ENCODE measurements at regions not wholly inside any gene's neighbourhood (a gene's known extent, or its start where the extent isn't known, plus 50 kb on each side); places are given as distances from the start of the nearest gene placed in this dataset.

GRCh38 chr15:46961795-46962194, 755.5 kb upstream of the SEMA6D start:
- Histone ChIP-seq H3K9ac (ENCODE audit: control insufficient read depth, insufficient read depth, low read length) (no peak overlapping the region), H3K27me3 (replicated peaks in 1 of 2; ENCODE audit: control insufficient read depth in 2 of 2, insufficient read depth in 2 of 2, low read length in 1 of 2) (no peaks in the 10 kb centered on the region), H3K27ac (ENCODE audit: control insufficient read depth, insufficient read depth) (no peak overlapping the region), H4K20me1 (ENCODE audit: control insufficient read depth, insufficient read depth) (no peaks in the 10 kb centered on the region), H3K9me3 (replicated peaks; ENCODE audit: control insufficient read depth, insufficient read depth, low read length) (no peaks in the 10 kb centered on the region), H3K4me3 (no peak overlapping the region), H2AFZ (ENCODE audit: control insufficient read depth, low read depth, low read length) (no peak overlapping the region), H3K79me2 (ENCODE audit: control insufficient read depth, insufficient read depth, low read length) (no peaks in the 10 kb centered on the region), H3K4me2 (ENCODE audit: control insufficient read depth, insufficient read depth) (no peak overlapping the region), H3K4me1 (ENCODE audit: control insufficient read depth, insufficient read depth, low read length) (no peaks in the 10 kb centered on the region), H3K36me3 (ENCODE audit: control insufficient read depth in 2 of 2, insufficient read depth in 2 of 2, low read length in 1 of 2) (no peaks in the 10 kb centered on the region)
- CTCF ChIA-PET = no interaction called here
- no peak for FAIRE-seq
- POLR2A ChIA-PET = no interaction called here
- intact Hi-C loops (cut with micrococcal nuclease; ENCODE audit: unreplicated experiment) = no loop called here
- RAD21 ChIA-PET (ENCODE audit: unreplicated experiment) = no interaction called here
- SMC1A ChIA-PET (ENCODE audit: uncharacterized antibody, unreplicated experiment) = no interaction called here
- BruUV-seq (replicated peaks) = no TSS peak
- no peak for ATAC-seq
- in situ Hi-C loops (cut with MboI) = no loop called here
- DNase-seq (ENCODE audit: low read depth, low spot score) = no peak
- TF ChIP-seq, protein P1, sequence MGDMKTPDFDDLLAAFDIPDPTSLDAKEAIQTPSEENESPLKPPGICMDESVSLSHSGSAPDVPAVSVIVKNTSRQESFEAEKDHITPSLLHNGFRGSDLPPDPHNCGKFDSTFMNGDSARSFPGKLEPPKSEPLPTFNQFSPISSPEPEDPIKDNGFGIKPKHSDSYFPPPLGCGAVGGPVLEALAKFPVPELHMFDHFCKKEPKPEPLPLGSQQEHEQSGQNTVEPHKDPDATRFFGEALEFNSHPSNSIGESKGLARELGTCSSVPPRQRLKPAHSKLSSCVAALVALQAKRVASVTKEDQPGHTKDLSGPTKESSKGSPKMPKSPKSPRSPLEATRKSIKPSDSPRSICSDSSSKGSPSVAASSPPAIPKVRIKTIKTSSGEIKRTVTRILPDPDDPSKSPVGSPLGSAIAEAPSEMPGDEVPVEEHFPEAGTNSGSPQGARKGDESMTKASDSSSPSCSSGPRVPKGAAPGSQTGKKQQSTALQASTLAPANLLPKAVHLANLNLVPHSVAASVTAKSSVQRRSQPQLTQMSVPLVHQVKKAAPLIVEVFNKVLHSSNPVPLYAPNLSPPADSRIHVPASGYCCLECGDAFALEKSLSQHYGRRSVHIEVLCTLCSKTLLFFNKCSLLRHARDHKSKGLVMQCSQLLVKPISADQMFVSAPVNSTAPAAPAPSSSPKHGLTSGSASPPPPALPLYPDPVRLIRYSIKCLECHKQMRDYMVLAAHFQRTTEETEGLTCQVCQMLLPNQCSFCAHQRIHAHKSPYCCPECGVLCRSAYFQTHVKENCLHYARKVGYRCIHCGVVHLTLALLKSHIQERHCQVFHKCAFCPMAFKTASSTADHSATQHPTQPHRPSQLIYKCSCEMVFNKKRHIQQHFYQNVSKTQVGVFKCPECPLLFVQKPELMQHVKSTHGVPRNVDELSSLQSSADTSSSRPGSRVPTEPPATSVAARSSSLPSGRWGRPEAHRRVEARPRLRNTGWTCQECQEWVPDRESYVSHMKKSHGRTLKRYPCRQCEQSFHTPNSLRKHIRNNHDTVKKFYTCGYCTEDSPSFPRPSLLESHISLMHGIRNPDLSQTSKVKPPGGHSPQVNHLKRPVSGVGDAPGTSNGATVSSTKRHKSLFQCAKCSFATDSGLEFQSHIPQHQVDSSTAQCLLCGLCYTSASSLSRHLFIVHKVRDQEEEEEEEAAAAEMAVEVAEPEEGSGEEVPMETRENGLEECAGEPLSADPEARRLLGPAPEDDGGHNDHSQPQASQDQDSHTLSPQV (IDR thresholded peaks at IDR 0.05) = no peak
- TF ChIP-seq STAT3 (IDR thresholded peaks at IDR 0.05; ENCODE audit: low read depth, low read length) (no peak), ZSCAN29 (IDR thresholded peaks at IDR 0.05) (no peak), POLR2AphosphoS5 (IDR thresholded peaks at IDR 0.05; ENCODE audit: low read length) (no peak), PAX5 (IDR thresholded peaks at IDR 0.05; ENCODE audit: borderline replicate concordance, low read depth, low read length) (no peak), RB1 (IDR thresholded peaks at IDR 0.05; ENCODE audit: borderline replicate concordance) (no peak), SMAD1 (IDR thresholded peaks at IDR 0.05; ENCODE audit: low read depth, partially characterized antibody) (no peak), DPF2 (IDR thresholded peaks at IDR 0.05) (no peak), HDAC6 (IDR thresholded peaks at IDR 0.05; ENCODE audit: unreplicated experiment) (no peak), TAF1 (IDR thresholded peaks at IDR 0.05; ENCODE audit: borderline replicate concordance, low read depth, low read length) (no peak)
- TF ChIP-seq, protein P2, sequence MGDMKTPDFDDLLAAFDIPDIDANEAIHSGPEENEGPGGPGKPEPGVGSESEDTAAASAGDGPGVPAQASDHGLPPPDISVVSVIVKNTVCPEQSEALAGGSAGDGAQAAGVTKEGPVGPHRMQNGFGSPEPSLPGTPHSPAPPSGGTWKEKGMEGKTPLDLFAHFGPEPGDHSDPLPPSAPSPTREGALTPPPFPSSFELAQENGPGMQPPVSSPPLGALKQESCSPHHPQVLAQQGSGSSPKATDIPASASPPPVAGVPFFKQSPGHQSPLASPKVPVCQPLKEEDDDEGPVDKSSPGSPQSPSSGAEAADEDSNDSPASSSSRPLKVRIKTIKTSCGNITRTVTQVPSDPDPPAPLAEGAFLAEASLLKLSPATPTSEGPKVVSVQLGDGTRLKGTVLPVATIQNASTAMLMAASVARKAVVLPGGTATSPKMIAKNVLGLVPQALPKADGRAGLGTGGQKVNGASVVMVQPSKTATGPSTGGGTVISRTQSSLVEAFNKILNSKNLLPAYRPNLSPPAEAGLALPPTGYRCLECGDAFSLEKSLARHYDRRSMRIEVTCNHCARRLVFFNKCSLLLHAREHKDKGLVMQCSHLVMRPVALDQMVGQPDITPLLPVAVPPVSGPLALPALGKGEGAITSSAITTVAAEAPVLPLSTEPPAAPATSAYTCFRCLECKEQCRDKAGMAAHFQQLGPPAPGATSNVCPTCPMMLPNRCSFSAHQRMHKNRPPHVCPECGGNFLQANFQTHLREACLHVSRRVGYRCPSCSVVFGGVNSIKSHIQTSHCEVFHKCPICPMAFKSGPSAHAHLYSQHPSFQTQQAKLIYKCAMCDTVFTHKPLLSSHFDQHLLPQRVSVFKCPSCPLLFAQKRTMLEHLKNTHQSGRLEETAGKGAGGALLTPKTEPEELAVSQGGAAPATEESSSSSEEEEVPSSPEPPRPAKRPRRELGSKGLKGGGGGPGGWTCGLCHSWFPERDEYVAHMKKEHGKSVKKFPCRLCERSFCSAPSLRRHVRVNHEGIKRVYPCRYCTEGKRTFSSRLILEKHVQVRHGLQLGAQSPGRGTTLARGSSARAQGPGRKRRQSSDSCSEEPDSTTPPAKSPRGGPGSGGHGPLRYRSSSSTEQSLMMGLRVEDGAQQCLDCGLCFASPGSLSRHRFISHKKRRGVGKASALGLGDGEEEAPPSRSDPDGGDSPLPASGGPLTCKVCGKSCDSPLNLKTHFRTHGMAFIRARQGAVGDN (IDR thresholded peaks at IDR 0.05) = no peak
- TF ChIP-seq, protein P3, sequence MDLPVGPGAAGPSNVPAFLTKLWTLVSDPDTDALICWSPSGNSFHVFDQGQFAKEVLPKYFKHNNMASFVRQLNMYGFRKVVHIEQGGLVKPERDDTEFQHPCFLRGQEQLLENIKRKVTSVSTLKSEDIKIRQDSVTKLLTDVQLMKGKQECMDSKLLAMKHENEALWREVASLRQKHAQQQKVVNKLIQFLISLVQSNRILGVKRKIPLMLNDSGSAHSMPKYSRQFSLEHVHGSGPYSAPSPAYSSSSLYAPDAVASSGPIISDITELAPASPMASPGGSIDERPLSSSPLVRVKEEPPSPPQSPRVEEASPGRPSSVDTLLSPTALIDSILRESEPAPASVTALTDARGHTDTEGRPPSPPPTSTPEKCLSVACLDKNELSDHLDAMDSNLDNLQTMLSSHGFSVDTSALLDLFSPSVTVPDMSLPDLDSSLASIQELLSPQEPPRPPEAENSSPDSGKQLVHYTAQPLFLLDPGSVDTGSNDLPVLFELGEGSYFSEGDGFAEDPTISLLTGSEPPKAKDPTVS (IDR thresholded peaks at IDR 0.05; ENCODE audit: low read depth, low read length) = no peak
- TF ChIP-seq, protein P4, sequence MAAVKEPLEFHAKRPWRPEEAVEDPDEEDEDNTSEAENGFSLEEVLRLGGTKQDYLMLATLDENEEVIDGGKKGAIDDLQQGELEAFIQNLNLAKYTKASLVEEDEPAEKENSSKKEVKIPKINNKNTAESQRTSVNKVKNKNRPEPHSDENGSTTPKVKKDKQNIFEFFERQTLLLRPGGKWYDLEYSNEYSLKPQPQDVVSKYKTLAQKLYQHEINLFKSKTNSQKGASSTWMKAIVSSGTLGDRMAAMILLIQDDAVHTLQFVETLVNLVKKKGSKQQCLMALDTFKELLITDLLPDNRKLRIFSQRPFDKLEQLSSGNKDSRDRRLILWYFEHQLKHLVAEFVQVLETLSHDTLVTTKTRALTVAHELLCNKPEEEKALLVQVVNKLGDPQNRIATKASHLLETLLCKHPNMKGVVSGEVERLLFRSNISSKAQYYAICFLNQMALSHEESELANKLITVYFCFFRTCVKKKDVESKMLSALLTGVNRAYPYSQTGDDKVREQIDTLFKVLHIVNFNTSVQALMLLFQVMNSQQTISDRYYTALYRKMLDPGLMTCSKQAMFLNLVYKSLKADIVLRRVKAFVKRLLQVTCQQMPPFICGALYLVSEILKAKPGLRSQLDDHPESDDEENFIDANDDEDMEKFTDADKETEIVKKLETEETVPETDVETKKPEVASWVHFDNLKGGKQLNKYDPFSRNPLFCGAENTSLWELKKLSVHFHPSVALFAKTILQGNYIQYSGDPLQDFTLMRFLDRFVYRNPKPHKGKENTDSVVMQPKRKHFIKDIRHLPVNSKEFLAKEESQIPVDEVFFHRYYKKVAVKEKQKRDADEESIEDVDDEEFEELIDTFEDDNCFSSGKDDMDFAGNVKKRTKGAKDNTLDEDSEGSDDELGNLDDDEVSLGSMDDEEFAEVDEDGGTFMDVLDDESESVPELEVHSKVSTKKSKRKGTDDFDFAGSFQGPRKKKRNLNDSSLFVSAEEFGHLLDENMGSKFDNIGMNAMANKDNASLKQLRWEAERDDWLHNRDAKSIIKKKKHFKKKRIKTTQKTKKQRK (IDR thresholded peaks at IDR 0.05; ENCODE audit: low read depth, low read length) = no peak

Data from GM12878 (cell line).